ENCODE measurements at regions not wholly inside any gene's neighbourhood (a gene's known extent, or its start where the extent isn't known, plus 50 kb on each side); places are given as distances from the start of the nearest gene placed in this dataset.
"Not testable (repeated sequence)": the region's sequence is repeated elsewhere in the genome, so short reads cannot be mapped to it uniquely, and the experiment has no call there.

- intact Hi-C loops (cut with DNase I), result not testable (repeated sequence)
- peak; percentile 18 for DNase-seq (ENCODE audit: low spot score)
These were observed 76.9 kb upstream of the POTEG start for GRCh38 chr14:19511055-19511454.

DNA sequence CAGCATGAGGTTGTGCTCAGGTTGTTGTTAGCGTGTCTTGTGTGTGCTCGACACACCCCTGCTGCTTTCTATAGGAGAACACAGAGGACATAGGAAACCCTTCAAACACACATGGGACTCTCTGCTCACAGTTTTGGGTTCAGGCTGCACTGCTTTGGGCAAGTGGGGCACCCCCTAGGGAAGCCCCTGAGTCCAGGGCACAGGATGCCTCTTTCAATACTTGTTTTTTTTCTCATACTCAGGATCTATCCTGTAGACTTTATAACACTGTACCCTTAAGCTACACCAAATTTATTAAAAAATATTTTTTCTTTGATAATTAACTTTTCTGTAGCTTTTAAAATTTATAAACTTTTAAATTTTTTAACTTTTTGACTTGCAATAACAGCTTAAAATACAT, 55.3 kb upstream of the POTEG start:
- intact Hi-C loops (cut with DNase I), result not testable (repeated sequence)
- DNase-seq (ENCODE audit: low spot score), result peak; percentile 15

DNA sequence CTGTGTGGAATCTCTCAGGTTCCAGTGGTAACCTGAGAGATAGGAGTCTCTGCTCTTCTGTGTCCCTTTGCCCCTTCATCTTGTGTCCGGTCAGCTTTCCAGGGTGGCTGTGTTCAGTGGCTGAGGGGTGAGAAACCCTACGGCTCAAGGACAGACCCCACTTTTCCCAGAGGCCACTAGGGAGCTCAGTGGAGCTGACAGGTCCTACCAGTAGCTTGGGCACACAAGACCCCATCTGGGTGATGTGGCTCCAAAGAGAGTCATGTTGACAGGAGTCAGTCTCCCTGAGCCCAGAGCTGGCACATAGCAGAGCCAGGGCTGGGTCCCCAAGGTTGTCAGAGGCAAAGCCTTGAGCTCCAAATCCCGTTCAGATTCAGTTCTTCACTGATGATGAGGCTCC, 54.3 kb upstream of the POTEG start:
- peak; percentile 16 for DNase-seq (ENCODE audit: low spot score)
- intact Hi-C loops (cut with DNase I), result not testable (repeated sequence)

DNA sequence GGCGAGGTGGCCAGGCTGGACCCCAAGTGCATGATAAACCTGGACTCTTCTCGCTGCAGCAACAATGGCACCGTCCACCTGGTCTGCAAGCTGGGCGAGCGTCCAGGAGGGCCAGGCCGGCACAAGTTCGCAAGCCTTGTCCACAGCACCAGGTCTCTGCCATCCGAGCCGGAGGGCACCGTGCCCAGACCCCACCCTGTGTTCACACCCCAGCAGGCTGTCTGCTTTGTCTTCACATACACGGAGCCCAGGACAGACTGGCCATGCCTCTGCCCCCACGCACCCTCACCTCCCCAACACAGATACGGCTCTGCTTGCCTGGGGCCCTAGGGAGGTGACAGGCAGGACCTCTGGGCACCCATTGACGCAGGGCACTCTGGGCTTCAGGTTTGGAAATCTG, 53.5 kb upstream of the POTEG start:
- DNase-seq (ENCODE audit: low spot score); intact Hi-C loops (cut with DNase I): not testable (repeated sequence)

DNA sequence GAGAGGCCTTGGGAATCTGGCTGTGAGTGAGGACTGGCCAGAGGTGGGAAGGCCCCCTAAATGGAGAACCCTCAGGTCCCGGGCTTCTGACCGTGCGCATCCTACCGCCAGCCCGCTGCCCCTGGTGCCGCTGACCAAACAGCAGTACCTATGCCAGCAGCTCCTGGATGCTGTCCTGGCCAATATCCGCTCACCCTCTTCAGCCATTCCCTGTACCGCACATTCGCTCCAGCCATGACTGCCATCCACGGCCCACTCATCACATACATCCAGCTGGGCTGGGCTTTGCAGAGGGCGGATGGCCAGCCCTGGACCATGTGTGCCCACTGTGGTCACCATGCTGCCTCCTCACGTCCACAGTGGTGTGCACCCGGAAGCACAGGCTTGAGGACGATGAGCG, 53.1 kb upstream of the POTEG start:
- intact Hi-C loops (cut with DNase I), result not testable (repeated sequence)
- peak; percentile 36 for DNase-seq (ENCODE audit: low spot score)

DNA sequence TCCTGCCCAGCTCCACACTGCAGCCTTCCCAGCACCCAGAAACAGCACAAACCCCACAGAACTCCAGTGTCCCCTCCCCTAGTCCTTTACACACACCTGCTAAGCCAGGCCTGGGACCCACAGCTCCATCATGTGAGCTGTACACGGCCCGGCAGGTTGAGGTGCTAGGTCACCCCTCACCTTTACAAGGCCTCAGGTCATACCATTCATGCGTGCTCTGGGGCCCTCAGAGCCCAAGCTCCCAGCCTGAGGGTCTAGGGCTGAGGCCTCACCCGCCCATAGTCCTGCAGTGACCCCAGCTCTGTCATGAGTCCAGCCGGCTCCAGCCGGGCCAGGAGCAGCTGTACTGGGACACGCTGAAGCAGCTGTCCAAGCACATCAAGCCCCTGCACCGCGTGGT, 51.2 kb upstream of the POTEG start:
- intact Hi-C loops (cut with DNase I), result not testable (repeated sequence)
- peak; percentile 74 for DNase-seq (ENCODE audit: low spot score)
